HepG2 (cell line): ENCODE measurements at regions not wholly inside any gene's neighbourhood (a gene's known extent, or its start where the extent isn't known, plus 50 kb on each side); places are given as distances from the start of the nearest gene placed in this dataset.

Source experiments
- ATAC-seq: fragments of 200-7000 bp; cut with Tn5 transposase; 3 replicates; pipeline ENCODE4 v1.9.1; 2020; ENCODE audit warnings: mild to moderate bottlenecking, moderate library complexity
- BruUV-seq: library from RNA; stranded (reverse); fragments of 400-500 nt; replicated peaks from 2 replicates; lab custom pipeline; 2021; lab: Mats Ljungman, UMichigan
- CTCF ChIA-PET: fragments of 300-600 bp; formaldehyde crosslinking; extraction: SDS; loops from one replicate; lab custom pipeline; 2021; ENCODE audit warnings: low total read pairs, inconsistent platforms, low intra/inter-chr PET ratio; lab: Yijun Ruan, JAX
- POLR2A ChIA-PET: fragments of 350-600 bp; sonication (Branson Sonifier 250); formaldehyde crosslinking; loops from one replicate; lab custom pipeline; 2020; ENCODE audit warnings: antibody characterized with exemption, inconsistent platforms; lab: Yijun Ruan, JAX
- DNase-seq: peaks from one replicate; pipeline ENCODE4 v3.0.0-alpha.2; 2015; ENCODE audit warnings: low spot score
- FAIRE-seq: peaks from 3 replicates; lab custom pipeline; 2011; peaks lifted over from hg19 to GRCh38; lab: Jason Lieb, UNC
- H2AFZ ChIP-seq: one replicate; pipeline ENCODE4 v1.6.1; 2011; ENCODE audit warnings: low read length, inconsistent platforms
- H3K27ac ChIP-seq: fragments of 300-600 bp; 3 replicates; pipeline ENCODE4 v1.8.0; 2011; ENCODE audit warnings: mixed run types, mild to moderate bottlenecking, mixed read lengths, low read length, inconsistent platforms; ENCODE audit not compliant: insufficient read depth; ENCODE audit errors: extremely low read length
- H3K27me3 ChIP-seq, 2 experiments: fragments of 200-600 bp in 1 of 2; 2 replicates in 1 of 2; 3 replicates in 1 of 2; pipeline versions ENCODE4 v1.6.0 to v1.8.0; 2011; ENCODE audit warnings: low read length in 2 of 2, mild to moderate bottlenecking in 2 of 2, moderate library complexity in 2 of 2, inconsistent platforms in 1 of 2; ENCODE audit not compliant: insufficient read depth in 2 of 2, control insufficient read depth in 1 of 2
- H3K36me3 ChIP-seq, 2 experiments: fragments of 200-600 bp in 1 of 2; replicated peaks in 1 of 2; 2 replicates in 1 of 2; 3 replicates in 1 of 2; pipeline versions ENCODE4 v1.5.1 to v1.8.0; 2011; ENCODE audit warnings: low read length in 2 of 2, inconsistent platforms in 1 of 2; ENCODE audit not compliant: insufficient read depth in 2 of 2, control insufficient read depth in 1 of 2
- H3K4me1 ChIP-seq: 2 replicates; pipeline ENCODE4 v1.5.1; 2012; ENCODE audit warnings: low read length, inconsistent platforms; ENCODE audit not compliant: insufficient read depth
- H3K4me2 ChIP-seq: 2 replicates; pipeline ENCODE4 v1.6.0; 2011; ENCODE audit warnings: low read depth, low read length, inconsistent platforms
- H3K4me3 ChIP-seq, 3 experiments: fragments of 200-600 bp in 1 of 3; sonication (generic), shearing (Covaris generic) in 1 of 3; replicated peaks in 1 of 3; 2 replicates each; pipeline ENCODE4 v1.5.1; 2011 to 2016; ENCODE audit warnings: low read length in 3 of 3, inconsistent platforms in 2 of 3, low read depth in 2 of 3, mild to moderate bottlenecking in 2 of 3, control low read depth in 1 of 3, mixed read lengths in 1 of 3; ENCODE audit not compliant: insufficient read depth in 1 of 3
- H3K79me2 ChIP-seq: one replicate; pipeline ENCODE4 v1.6.1; 2011; ENCODE audit warnings: low read length, inconsistent platforms; ENCODE audit not compliant: insufficient read depth
- H3K9ac ChIP-seq: 2 replicates; pipeline ENCODE4 v1.6.0; 2011; ENCODE audit warnings: mild to moderate bottlenecking, low read depth, low read length, inconsistent platforms; ENCODE audit not compliant: insufficient read depth
- H3K9me3 ChIP-seq: 2 replicates; pipeline ENCODE4 v1.5.1; 2012; ENCODE audit warnings: mild to moderate bottlenecking, low read length
- H4K20me1 ChIP-seq: 2 replicates; pipeline ENCODE4 v1.6.0; 2011; ENCODE audit warnings: inconsistent platforms, mild to moderate bottlenecking, low read length, moderate library complexity; ENCODE audit not compliant: insufficient read depth
- CEBPB ChIP-seq: IDR thresholded peaks from 2 replicates; pipeline ENCODE4 v1.6.1; 2011; ENCODE audit warnings: low read depth, low read length, improper control_type of control experiment, borderline replicate concordance
- GATAD2A ChIP-seq: IDR thresholded peaks from 2 replicates; pipeline ENCODE4 v1.6.1; 2016
- MTF2 ChIP-seq: sonication (generic); formaldehyde crosslinking; IDR thresholded peaks from 2 replicates; pipeline ENCODE4 v1.5.0; 2020; ENCODE audit warnings: missing genetic modification reagents, borderline replicate concordance
- MYNN ChIP-seq: sonication (generic); formaldehyde crosslinking; IDR thresholded peaks from 2 replicates; pipeline ENCODE4 v1.4.0; 2020; ENCODE audit warnings: mild to moderate bottlenecking, low read depth, missing genetic modification reagents
- NPAS2 ChIP-seq: sonication (generic); formaldehyde crosslinking; IDR thresholded peaks from 2 replicates; pipeline ENCODE4 v1.8.0; 2022; ENCODE audit warnings: mild to moderate bottlenecking, missing genetic modification reagents, borderline replicate concordance
- PCBP1 ChIP-seq: fragments of 200-400 bp; formaldehyde crosslinking; IDR thresholded peaks from 2 replicates; pipeline ENCODE4 v1.6.1; 2017; ENCODE audit warnings: mild to moderate bottlenecking, low read depth, low read length, borderline replicate concordance
- PHB2 ChIP-seq: fragments of 450-650 bp; IDR thresholded peaks from 2 replicates; pipeline ENCODE4 v1.6.1; 2018; ENCODE audit not compliant: partially characterized antibody
- TARDBP ChIP-seq: sonication (generic); formaldehyde crosslinking; IDR thresholded peaks from 2 replicates; pipeline ENCODE4 v1.8.0; 2022; ENCODE audit warnings: mild to moderate bottlenecking, missing genetic modification reagents
- ZFP36L2 ChIP-seq: sonication (generic); formaldehyde crosslinking; IDR thresholded peaks from 2 replicates; pipeline ENCODE4 v1.4.0; 2020; ENCODE audit warnings: missing genetic modification reagents
- ZNF329 ChIP-seq: sonication (generic); formaldehyde crosslinking; IDR thresholded peaks from 2 replicates; pipeline ENCODE4 v1.9.0; 2021; ENCODE audit warnings: low read depth, mild to moderate bottlenecking, missing genetic modification reagents
- ZNF557 ChIP-seq: sonication (generic); formaldehyde crosslinking; IDR thresholded peaks from 2 replicates; pipeline ENCODE4 v1.4.0; 2020; ENCODE audit warnings: missing genetic modification reagents
- ZNF776 ChIP-seq: sonication (generic); formaldehyde crosslinking; IDR thresholded peaks from 2 replicates; pipeline ENCODE4 v1.4.0; 2020; ENCODE audit warnings: mild to moderate bottlenecking, missing genetic modification reagents
- WGBS: methylation state at CpG from one replicate; pipeline ENCODE4 v1.1.6; 2017; ENCODE audit warnings: low lambda C conversion rate; 5-methylcytosine and 5-hydroxymethylcytosine counted together
- in situ Hi-C: cut with HindIII; loops from 2 replicates; pipeline ENCODE4 v1.10.0; 2017; ENCODE audit warnings: low pct_unique_long_range_greater_than_20kb; ENCODE audit not compliant: extremely low pct_ligation_motif_present
- intact Hi-C: fragments of 100-400 bp; cut with micrococcal nuclease; formaldehyde crosslinking; loops from one replicate; pipeline ENCODE4 v1.10.0; 2022; ENCODE audit not compliant: unreplicated experiment
- TF ChIP-seq, protein P1 (sequence below): IDR thresholded peaks from 2 replicates; pipeline ENCODE4 v1.6.1; 2016
- TF ChIP-seq, protein P2 (sequence below): sonication (generic); formaldehyde crosslinking; IDR thresholded peaks from 2 replicates; pipeline ENCODE4 v1.4.0; 2020; ENCODE audit warnings: mild to moderate bottlenecking, low read depth, missing genetic modification reagents
- TF ChIP-seq, protein P3 (sequence below): sonication (generic); formaldehyde crosslinking; IDR thresholded peaks from 2 replicates; pipeline ENCODE4 v1.4.0; 2020; ENCODE audit warnings: mild to moderate bottlenecking, missing genetic modification reagents

DNA sequence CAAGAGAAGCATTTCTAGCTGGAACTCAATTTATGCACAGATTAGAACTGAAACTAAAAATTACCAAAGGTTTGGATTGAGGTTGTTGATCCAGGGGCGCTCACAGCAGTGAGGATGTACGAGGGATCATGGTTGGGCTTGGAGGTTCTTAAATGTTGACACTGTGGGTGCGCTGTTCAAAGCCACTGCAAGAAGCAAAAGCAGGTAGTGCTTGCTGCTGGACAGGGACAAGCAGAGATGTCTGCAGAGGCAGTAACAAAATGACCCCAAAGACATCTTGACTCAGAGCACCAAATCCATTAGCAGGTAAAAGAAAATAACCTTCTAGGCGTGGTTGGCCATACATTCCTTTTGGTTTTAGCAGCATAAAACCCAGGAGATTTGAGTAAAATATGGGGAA, 468.4 kb downstream of the ZSWIM6 start:
- in situ Hi-C loops = no loop called here
- TF ChIP-seq, protein P1, sequence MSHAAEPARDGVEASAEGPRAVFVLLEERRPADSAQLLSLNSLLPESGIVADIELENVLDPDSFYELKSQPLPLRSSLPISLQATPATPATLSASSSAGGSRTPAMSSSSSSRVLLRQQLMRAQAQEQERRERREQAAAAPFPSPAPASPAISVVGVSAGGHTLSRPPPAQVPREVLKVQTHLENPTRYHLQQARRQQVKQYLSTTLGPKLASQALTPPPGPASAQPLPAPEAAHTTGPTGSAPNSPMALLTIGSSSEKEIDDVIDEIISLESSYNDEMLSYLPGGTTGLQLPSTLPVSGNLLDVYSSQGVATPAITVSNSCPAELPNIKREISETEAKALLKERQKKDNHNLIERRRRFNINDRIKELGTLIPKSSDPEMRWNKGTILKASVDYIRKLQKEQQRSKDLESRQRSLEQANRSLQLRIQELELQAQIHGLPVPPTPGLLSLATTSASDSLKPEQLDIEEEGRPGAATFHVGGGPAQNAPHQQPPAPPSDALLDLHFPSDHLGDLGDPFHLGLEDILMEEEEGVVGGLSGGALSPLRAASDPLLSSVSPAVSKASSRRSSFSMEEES (CRISPR knock-in tag) = no peak
- TF ChIP-seq TARDBP (CRISPR knock-in tag) (no peak), MTF2 (CRISPR knock-in tag) (no peak), PHB2 (no peak), PCBP1 (no peak), CEBPB (no peak), ZNF776 (no peak), MYNN (CRISPR knock-in tag) (no peak), ZNF329 (CRISPR knock-in tag) (no peak), NPAS2 (no peak), ZFP36L2 (no peak), GATAD2A (CRISPR knock-in tag) (no peak), ZNF557 (CRISPR knock-in tag) (no peak)
- TF ChIP-seq, protein P2, sequence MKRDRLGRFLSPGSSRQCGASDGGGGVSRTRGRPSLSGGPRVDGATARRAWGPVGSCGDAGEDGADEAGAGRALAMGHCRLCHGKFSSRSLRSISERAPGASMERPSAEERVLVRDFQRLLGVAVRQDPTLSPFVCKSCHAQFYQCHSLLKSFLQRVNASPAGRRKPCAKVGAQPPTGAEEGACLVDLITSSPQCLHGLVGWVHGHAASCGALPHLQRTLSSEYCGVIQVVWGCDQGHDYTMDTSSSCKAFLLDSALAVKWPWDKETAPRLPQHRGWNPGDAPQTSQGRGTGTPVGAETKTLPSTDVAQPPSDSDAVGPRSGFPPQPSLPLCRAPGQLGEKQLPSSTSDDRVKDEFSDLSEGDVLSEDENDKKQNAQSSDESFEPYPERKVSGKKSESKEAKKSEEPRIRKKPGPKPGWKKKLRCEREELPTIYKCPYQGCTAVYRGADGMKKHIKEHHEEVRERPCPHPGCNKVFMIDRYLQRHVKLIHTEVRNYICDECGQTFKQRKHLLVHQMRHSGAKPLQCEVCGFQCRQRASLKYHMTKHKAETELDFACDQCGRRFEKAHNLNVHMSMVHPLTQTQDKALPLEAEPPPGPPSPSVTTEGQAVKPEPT = no peak
- TF ChIP-seq, protein P3, sequence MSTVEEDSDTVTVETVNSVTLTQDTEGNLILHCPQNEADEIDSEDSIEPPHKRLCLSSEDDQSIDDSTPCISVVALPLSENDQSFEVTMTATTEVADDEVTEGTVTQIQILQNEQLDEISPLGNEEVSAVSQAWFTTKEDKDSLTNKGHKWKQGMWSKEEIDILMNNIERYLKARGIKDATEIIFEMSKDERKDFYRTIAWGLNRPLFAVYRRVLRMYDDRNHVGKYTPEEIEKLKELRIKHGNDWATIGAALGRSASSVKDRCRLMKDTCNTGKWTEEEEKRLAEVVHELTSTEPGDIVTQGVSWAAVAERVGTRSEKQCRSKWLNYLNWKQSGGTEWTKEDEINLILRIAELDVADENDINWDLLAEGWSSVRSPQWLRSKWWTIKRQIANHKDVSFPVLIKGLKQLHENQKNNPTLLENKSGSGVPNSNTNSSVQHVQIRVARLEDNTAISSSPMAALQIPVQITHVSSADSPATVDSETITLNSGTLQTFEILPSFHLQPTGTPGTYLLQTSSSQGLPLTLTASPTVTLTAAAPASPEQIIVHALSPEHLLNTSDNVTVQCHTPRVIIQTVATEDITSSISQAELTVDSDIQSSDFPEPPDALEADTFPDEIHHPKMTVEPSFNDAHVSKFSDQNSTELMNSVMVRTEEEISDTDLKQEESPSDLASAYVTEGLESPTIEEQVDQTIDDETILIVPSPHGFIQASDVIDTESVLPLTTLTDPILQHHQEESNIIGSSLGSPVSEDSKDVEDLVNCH (CRISPR knock-in tag) = no peak

More for the DNA sequence above, 468.4 kb downstream of the ZSWIM6 start:
- H3K27me3 ChIP-seq = no peaks in the 10 kb centered on the region
- H3K9me3 ChIP-seq = no peaks in the 10 kb centered on the region
- intact Hi-C loops = no loop called here
- no peak overlapping the region for H3K4me2 ChIP-seq
- H3K79me2 ChIP-seq = no peaks in the 10 kb centered on the region
- DNase-seq (no peak), FAIRE-seq (no peak), ATAC-seq (no peak)
- no peak overlapping the region for H3K9ac ChIP-seq
- no peak overlapping the region for H3K27ac ChIP-seq
- H3K36me3 ChIP-seq = no peaks in the 10 kb centered on the region
- BruUV-seq = no TSS peak
- no peak overlapping the region for H2AFZ ChIP-seq
- no peaks in the 10 kb centered on the region for H4K20me1 ChIP-seq
- CTCF ChIA-PET = no interaction called here
- POLR2A ChIA-PET = no interaction called here
- 12% methylated on average over 4 of the region's 4 CpGs for WGBS
- H3K4me3 ChIP-seq = no peak overlapping the region
- H3K4me1 ChIP-seq = no peaks in the 10 kb centered on the region
